ENCODE measurements at regions not wholly inside any gene's neighbourhood (a gene's known extent, or its start where the extent isn't known, plus 50 kb on each side); places are given as distances from the start of the nearest gene placed in this dataset.

DNA sequence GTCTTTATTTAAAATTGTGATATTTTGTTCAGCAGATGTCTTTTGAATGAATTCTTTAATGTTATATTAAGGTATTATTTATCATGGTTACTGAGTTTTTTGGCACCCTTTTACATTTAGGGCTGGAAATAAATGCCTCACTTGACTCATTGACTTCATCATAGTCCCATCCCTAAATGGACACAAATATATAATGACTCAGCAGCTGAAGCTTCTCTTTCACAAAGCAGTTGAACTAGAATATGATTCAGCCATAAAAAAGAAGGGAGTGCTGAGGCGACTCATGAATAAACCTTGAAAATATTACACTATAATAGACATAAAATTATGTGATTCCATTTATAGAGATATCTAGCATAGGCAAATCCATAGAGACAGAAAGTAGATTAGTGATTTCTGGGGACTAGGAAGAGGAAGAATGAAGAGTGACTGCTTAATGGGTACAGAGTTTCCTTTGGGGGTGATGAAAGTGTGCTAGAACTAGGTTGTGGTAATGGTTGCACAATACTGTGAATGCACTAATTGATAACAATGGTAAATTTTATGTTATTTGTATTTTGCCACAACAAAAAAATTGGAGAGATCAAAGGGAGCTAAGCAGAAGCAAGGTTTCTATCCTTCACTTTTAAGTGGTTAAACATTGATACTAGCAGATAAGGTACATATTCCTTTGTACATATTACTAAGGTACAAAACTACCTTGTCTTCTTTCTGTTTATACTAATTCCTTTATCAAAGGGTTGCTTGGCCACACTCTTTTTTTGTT, 449.6 kb downstream of the NTRK2 start:
- H3K4me3 ChIP-seq (ENCODE audit: low read depth, low read length) = no peak overlapping the region
- TF ChIP-seq, protein P1, sequence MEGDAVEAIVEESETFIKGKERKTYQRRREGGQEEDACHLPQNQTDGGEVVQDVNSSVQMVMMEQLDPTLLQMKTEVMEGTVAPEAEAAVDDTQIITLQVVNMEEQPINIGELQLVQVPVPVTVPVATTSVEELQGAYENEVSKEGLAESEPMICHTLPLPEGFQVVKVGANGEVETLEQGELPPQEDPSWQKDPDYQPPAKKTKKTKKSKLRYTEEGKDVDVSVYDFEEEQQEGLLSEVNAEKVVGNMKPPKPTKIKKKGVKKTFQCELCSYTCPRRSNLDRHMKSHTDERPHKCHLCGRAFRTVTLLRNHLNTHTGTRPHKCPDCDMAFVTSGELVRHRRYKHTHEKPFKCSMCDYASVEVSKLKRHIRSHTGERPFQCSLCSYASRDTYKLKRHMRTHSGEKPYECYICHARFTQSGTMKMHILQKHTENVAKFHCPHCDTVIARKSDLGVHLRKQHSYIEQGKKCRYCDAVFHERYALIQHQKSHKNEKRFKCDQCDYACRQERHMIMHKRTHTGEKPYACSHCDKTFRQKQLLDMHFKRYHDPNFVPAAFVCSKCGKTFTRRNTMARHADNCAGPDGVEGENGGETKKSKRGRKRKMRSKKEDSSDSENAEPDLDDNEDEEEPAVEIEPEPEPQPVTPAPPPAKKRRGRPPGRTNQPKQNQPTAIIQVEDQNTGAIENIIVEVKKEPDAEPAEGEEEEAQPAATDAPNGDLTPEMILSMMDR (IDR thresholded peaks at IDR 0.05; ENCODE audit: control insufficient read depth, extremely low read depth, insufficient read depth) = no peak
- DNase-seq (ENCODE audit: low read depth) = no peak

DNA sequence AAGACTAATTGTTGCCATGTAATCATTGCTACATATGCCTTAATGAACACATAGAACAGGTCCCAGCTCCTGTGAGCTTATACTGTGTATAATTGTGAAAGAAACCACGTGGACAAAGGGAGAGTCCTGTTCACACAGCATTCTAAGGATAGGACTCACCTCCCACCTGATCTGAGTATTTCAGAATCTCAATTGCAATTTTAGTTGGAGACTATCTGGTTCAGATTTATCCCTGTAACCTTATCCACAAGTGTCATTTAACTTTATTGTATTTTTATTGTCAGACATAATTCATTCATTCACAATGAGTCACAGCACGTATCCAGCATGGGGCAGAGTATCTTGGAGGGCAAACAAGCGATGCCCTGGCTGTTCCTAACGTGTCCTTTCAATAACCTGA, 448.3 kb downstream of the NTRK2 start:
- H3K4me3 ChIP-seq (ENCODE audit: low read depth, low read length) = no peak overlapping the region
- DNase-seq (ENCODE audit: low read depth) = no peak
- TF ChIP-seq, protein P1 (IDR thresholded peaks at IDR 0.05; ENCODE audit: control insufficient read depth, extremely low read depth, insufficient read depth) = no peak

DNA sequence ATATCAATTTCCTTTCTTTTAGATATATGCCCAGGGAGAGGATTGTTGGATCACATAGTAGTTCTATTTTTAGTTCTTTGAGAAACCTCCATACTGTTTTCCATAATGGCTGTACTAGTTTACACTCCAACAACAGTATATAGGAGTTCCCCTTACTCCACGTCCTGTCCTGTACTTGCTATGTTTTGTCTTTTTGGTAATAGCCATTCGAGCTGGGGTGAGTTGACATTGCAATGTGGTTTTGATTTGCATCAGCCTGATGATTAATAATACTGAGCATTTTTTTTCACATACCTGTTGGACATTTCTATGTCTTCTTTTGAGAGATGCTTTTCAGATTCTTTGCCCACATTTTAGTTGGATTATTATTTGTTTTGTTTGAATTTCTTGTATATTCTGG, 445.9 kb downstream of the NTRK2 start:
- TF ChIP-seq, protein P1 (IDR thresholded peaks at IDR 0.05; ENCODE audit: control insufficient read depth, extremely low read depth, insufficient read depth) = no peak
- no peak for DNase-seq (ENCODE audit: low read depth)
- H3K4me3 ChIP-seq (ENCODE audit: low read depth, low read length) = no peak overlapping the region

DNA sequence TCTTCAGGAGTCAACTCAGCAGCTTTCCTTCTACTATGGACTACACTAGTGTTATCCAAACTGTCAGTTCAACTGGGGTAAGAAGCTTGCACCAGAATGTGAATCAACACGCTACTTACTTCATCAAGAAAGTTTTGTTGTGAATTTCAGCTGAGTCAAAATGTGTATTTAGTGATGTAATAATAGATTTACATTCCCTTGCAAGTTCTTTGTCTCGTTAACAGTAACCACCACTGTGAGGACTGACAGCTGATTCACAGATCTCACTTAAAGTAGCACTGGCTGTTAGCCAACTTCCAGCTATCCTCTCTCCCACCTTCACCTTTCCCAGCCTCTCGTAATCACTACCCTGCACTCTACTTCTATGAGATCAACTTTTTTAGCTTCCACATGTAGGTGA, 445.3 kb downstream of the NTRK2 start:
- H3K4me3 ChIP-seq (ENCODE audit: low read depth, low read length) = no peak overlapping the region
- TF ChIP-seq, protein P1 (IDR thresholded peaks at IDR 0.05; ENCODE audit: control insufficient read depth, extremely low read depth, insufficient read depth) = no peak
- no peak for DNase-seq (ENCODE audit: low read depth)

DNA sequence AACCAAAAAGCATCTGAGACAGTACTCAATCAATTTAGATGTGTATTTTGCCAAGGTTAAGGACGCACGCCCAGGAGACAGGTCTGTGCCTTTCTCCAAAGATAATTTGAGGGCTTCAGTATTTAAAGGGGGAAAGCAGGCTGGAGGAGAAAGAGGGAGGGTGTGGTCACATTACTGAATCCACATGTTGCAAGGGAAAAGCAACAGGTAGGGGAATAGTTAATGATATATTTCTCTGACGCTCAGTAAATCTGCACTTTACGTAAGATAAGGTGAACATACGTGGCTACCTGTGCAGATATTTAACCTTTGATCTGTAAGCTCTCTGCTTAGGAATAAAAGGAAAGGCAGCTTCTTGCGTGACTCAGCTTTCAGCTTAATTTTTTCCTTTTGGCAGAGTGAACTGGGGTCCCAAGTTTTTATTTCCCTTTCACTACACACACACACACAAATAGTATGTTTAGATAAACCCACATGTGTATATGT, 443.4 kb downstream of the NTRK2 start:
- DNase-seq (ENCODE audit: low read depth) = no peak
- H3K4me3 ChIP-seq (ENCODE audit: low read depth, low read length) = no peak overlapping the region
- TF ChIP-seq, protein P1 (IDR thresholded peaks at IDR 0.05; ENCODE audit: control insufficient read depth, extremely low read depth, insufficient read depth) = no peak

DNA sequence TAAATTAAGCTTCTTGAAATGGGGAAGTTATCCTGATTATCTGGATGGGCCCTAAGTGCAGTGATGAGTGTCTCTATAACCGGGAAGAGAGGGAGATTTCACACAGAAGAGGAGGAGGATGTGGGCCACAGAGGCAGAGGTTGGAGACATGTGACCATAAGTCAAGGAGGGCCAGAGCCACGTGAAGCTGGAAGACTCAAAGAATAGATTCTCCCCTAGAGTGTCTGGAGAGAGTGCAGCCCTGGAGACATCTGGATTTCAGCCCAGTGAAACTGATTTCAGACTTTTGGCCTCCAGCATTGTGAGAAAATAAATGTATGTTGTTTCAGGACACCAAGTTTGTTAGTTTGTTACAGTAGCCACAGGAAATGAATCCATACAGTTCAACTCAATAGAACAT, 442.9 kb downstream of the NTRK2 start:
- TF ChIP-seq, protein P1 (IDR thresholded peaks at IDR 0.05; ENCODE audit: control insufficient read depth, extremely low read depth, insufficient read depth) = no peak
- no peak overlapping the region for H3K4me3 ChIP-seq (ENCODE audit: low read depth, low read length)
- DNase-seq (ENCODE audit: low read depth) = no peak

DNA sequence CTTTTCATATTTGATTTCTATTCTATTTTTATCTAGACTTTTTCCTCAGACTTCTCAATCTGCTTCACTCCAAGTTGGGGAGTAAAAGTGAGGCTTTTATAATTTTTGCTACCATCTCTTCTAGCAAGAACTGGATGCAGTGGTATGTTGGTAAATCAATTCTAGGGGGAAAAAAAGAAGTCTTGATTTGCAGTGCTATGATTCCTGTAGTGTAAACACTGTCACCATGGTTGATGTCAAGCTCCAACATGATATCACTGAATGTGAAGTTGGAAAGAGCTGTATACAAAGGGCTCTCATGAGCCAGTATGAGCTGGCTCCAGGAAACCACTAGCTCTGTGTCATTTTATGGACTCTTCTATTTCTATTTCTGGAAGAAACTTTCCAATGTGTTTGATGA, 439.2 kb downstream of the NTRK2 start:
- no peak overlapping the region for H3K4me3 ChIP-seq (ENCODE audit: low read depth, low read length)
- TF ChIP-seq, protein P1 (IDR thresholded peaks at IDR 0.05; ENCODE audit: control insufficient read depth, extremely low read depth, insufficient read depth) = no peak
- DNase-seq (ENCODE audit: low read depth) = no peak

Measured in LNCaP clone FGC (cell line).